Lower leg skin (tissue), 4 donors: ENCODE measurements at regions not wholly inside any gene's neighbourhood (a gene's known extent, or its start where the extent isn't known, plus 50 kb on each side); places are given as distances from the start of the nearest gene placed in this dataset.
"Not testable (repeated sequence)": the region's sequence is repeated elsewhere in the genome, so short reads cannot be mapped to it uniquely, and the experiment has no call there.

Experiments
- DNase-seq, 2 donors: peaks; one replicate each; pipeline ENCODE4 v3.0.0-alpha.2; 2019; ENCODE audit warnings: low spot score in 2 of 2
- H3K4me3 ChIP-seq: fragments of 200-600 bp; sonication (generic); 2 replicates; pipeline ENCODE4 v1.5.1; 2017; ENCODE audit warnings: mild to moderate bottlenecking, low read depth; ENCODE audit not compliant: poor library complexity, severe bottlenecking
- POLR2A ChIP-seq, 2 donors: fragments of 450-650 bp; IDR thresholded peaks; one replicate each; pipeline ENCODE4 v1.6.1; 2016 to 2017; ENCODE audit warnings: antibody characterized with exemption in 2 of 2, mild to moderate bottlenecking in 1 of 2, moderate library complexity in 1 of 2
- WGBS, 2 donors: methylation state at CpG; one replicate each; pipeline ENCODE4 v1.1.5; 2018; 5-methylcytosine and 5-hydroxymethylcytosine counted together
- intact Hi-C: fragments of 100-400 bp; cut with DNase I; formaldehyde crosslinking; loops from one replicate; pipeline ENCODE4 v1.15.0; 2023; ENCODE audit warnings: low total_unique reads
- TF ChIP-seq, protein P1 (sequence below), 3 donors: fragments of 450-650 bp; IDR thresholded peaks; one replicate each; pipeline ENCODE4 v1.5.1; 2016; ENCODE audit warnings: antibody characterized with exemption in 3 of 3, mild to moderate bottlenecking in 3 of 3, moderate library complexity in 2 of 3

DNA sequence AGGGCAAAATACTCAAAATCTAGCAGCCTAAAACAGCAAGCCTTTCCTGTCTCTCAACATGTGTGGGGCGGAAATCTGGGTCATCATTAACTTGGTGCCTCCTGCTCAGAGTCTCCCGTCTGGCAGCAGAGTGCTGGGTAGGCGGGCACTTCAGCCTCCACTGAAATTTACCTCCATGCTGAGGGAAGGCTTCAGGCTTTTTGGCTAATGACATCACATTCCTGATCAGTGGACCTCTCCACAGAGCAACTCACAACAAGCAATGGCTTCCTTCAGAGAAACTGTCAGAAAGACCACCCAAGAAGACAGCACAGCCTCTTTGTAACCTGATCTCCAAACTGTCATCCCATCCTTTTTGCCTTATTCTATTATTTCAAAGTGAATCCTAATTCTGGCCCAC lies 1109.0 kb downstream of the UQCRFS1 start:
- 23 to 27% methylated on average over 3 of the region's 3 CpGs for WGBS, 2 donors
- no peak for DNase-seq
- H3K4me3 ChIP-seq, result no peak overlapping the region
- intact Hi-C loops, result no loop called here
- TF ChIP-seq, protein P1, sequence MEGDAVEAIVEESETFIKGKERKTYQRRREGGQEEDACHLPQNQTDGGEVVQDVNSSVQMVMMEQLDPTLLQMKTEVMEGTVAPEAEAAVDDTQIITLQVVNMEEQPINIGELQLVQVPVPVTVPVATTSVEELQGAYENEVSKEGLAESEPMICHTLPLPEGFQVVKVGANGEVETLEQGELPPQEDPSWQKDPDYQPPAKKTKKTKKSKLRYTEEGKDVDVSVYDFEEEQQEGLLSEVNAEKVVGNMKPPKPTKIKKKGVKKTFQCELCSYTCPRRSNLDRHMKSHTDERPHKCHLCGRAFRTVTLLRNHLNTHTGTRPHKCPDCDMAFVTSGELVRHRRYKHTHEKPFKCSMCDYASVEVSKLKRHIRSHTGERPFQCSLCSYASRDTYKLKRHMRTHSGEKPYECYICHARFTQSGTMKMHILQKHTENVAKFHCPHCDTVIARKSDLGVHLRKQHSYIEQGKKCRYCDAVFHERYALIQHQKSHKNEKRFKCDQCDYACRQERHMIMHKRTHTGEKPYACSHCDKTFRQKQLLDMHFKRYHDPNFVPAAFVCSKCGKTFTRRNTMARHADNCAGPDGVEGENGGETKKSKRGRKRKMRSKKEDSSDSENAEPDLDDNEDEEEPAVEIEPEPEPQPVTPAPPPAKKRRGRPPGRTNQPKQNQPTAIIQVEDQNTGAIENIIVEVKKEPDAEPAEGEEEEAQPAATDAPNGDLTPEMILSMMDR (IDR thresholded peaks at IDR 0.05), result no peak
- TF ChIP-seq POLR2A (IDR thresholded peaks at IDR 0.05), result no peak

DNA sequence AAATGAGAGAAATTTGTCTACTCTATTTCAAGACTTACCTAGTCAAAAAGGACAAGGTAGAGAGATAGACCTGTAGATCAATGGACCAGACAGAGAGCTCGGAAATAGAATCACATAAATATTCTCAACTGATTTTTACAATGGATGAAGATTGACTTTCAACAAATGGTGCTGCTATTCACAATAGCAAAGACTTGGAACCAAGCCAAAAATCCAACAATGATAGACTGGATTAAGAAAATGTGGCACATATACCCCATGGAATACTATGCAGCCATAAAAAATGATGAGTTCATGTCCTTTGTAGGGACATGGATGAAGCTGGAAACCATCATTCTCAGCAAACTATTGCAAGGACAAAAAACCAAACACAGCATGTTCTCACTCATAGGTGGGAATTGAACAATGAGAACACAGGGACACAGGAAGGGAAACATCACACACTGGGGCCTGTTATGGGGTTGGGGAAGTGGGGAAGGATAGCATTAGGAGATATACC lies 1128.2 kb downstream of the UQCRFS1 start:
- DNase-seq, intact Hi-C loops, H3K4me3 ChIP-seq: not testable (repeated sequence)
- WGBS, 2 donors, result 85 to 97% methylated on average over 1 of the region's 1 CpG

DNA sequence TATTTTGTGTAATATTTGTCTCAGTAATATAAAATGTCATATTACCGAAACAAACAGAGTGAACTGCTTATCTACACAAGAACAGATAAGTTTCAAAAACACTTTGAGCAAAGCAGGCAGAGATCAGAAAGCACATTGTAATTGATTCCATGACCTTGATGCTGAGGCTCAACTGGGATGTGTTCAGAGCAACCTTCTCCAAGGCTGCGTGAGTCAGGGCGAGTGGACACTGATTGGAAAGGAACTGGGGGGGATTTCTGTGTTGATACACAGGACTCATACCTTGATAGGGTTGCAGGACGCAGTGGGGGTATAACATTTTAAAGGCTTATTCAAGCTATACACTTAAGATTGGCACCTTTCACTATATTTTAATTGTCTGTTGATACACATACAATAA lies 1136.3 kb downstream of the UQCRFS1 start:
- no peak overlapping the region for H3K4me3 ChIP-seq
- 91% methylated on average over 4 of the region's 4 CpGs for WGBS, 2 donors
- intact Hi-C loops, result no loop called here
- no peak for DNase-seq
- TF ChIP-seq POLR2A (IDR thresholded peaks at IDR 0.05), result no peak
- TF ChIP-seq, protein P1 (IDR thresholded peaks at IDR 0.05), result no peak

DNA sequence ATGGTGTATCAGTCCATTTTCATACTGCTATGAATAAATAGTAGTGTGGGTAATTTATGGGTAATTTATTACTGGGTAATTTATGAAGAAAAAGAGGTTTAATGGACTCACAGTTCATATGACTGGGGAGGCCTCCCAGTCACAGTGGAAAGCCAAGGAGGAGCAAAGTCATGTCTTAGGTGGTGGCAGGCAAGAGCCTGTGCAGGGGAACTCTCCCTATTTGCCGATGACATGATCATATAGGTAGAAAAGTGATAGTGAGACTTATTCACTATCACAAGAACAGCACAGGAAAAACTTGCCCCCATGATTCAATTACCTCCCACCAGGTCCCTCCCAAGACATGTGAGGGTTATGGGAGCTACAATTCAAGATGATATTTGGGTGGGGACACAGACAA lies 1137.7 kb downstream of the UQCRFS1 start:
- WGBS, 2 donors, result 86 to 88% methylated on average over 1 of the region's 1 CpG
- TF ChIP-seq POLR2A (IDR thresholded peaks at IDR 0.05), result no peak
- TF ChIP-seq, protein P1 (IDR thresholded peaks at IDR 0.05), result no peak
- intact Hi-C loops, result no loop called here
- no peak for DNase-seq
- no peak overlapping the region for H3K4me3 ChIP-seq

DNA sequence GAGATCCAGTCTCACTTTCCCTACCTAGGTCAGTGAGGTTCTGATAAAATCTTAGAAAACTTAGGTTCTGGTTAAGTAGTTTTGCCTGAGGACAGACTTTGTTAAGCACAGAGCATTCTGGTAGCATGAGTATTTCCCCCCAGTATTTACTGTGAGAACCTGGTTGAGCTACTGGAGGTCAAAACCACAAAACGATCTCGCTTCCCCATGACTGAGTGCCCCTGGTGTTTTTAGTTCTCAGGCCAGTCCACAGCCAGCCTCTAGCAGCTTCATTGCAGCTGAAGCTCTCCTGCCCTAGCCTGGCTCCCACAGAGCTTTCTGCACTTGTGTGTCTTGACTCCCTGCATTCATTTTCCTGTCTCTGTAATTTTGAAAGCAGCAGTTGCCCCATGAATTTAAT lies 1138.2 kb downstream of the UQCRFS1 start:
- H3K4me3 ChIP-seq, result no peak overlapping the region
- 54 to 83% methylated on average over 2 of the region's 2 CpGs for WGBS, 2 donors
- DNase-seq, result no peak
- intact Hi-C loops, result no loop called here
- no peak for TF ChIP-seq POLR2A (IDR thresholded peaks at IDR 0.05)
- TF ChIP-seq, protein P1 (IDR thresholded peaks at IDR 0.05), result no peak

DNA sequence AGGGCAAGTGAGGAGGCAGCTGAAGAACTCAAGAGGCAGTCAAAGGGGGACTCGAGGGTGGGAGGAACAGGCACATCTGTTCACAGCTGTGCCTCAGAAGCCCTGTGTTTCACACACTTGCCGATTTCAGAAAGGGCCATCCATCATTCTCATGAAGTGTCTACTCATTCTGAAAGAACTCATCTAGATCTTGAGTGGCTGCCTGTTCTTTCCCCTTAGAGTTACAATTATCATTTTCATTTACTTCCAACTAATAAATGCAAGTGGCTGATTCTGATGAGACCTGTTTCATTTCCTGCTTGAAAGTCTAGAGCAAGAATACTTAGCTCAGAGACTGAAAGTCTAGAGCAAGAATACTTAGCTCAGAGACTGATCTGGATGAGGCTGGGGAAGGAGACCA lies 1145.1 kb downstream of the UQCRFS1 start:
- 18 to 30% methylated on average over 2 of the region's 2 CpGs for WGBS, 2 donors
- no peak for TF ChIP-seq POLR2A (IDR thresholded peaks at IDR 0.05)
- TF ChIP-seq, protein P1 (IDR thresholded peaks at IDR 0.05), result no peak
- DNase-seq, result no peak
- no peak overlapping the region for H3K4me3 ChIP-seq
- intact Hi-C loops, result no loop called here
